Muscle of arm (tissue), 1 donor: ENCODE measurements at regions not wholly inside any gene's neighbourhood (a gene's known extent, or its start where the extent isn't known, plus 50 kb on each side); places are given as distances from the start of the nearest gene placed in this dataset.
"Not testable (repeated sequence)": the region's sequence is repeated elsewhere in the genome, so short reads cannot be mapped to it uniquely, and the experiment has no call there.

Experiments used
- DNase-seq: peaks from one replicate; pipeline ENCODE4 v3.0.0-alpha.2; 2013

DNA sequence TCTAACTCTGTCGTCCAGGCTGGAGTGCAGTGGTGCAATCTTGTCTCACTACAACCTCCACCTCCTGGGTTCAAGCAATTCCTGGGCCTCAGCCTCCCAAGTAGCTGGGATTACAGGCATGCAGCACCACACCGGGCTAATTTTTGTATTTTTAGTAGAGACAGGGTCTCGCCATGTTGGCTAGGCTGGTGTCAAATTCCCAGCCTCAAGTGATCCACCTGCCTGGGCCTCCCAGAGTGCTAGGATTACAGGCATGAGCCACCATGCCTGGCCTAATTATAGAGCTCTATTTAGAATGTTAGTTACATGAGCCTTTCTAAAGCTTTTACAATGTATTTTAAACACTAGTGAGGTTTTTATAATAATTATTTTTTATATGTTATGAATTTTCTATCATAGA lies 1346.4 kb downstream of the TECRL start:
- not testable (repeated sequence) for DNase-seq

GRCh38 chr4:63049726-63050125 lies 1359.5 kb downstream of the TECRL start:
- DNase-seq = no peak

GRCh38 chr4:63049278-63049677 lies 1360.0 kb downstream of the TECRL start:
- DNase-seq = no peak

DNA sequence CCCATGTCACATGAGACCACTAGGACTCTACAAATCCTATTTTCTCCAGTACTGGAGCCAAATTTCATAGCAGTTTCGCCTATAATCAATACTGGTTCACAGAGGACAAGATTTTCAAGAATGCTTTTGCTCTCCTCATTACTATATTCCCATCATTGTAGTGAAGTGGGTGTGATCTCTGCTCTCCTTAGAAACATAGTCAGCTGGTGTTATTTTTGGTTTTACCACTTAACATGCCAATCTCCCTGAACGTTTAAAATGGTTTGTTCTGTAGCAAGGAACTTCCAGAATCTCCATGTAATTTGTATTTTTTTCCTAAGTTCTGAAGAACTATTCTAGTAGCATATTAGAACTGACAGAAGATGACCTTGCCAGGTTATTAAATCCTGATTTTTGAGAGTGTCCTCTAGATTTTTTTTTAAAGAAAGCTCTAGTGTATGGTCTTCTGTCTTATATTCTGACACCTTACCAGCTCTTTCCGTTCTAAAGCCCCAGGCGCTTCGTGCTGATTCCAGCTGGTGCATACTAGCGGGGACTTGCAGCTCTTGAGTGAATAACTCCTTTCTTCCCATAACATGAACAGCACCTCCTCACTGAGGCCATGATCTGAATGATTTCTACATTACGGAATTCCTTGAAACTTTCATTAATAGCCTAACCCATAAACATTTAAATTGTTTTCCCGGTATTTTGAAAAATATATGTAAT lies 1372.9 kb downstream of the TECRL start:
- DNase-seq = no peak

DNA sequence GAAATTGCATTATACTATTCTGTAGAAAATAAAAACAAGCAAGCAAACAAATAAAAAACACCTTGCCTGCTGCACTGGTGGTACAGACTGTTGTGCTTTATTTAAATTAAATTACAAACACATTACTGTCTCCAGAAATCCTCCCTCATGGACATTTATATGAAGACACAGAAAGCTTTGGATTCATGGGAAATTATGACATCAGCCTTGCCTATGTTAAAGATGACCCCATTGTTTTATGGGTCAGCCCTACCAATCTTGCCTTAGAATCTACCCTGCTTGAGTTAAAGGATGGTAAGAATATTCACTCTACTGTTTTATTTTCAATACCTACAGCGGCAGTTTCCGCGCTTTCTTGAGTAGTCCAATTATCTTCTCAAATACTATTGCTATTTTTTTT lies 1379.9 kb downstream of the TECRL start:
- no peak for DNase-seq

GRCh38 chr4:63020661-63021060 lies 1388.6 kb downstream of the TECRL start:
- no peak for DNase-seq

DNA sequence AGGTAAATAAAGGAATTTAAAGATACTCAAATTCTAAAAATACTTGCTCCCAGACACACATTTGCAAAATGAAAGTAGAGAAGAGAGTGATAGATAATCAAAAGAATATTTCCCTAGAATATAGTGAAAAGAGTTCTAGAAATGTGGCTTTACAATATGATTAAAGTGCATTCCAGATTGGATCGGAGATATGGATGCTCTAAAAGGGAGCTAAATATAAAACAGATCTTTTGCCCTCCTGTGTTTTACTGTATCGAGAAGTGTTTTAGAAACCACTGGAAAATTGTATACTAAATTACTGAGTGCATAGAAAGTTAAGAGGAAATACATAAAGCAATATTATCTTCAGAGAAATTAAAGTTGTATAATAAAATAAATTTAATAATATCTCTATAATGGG lies 1392.0 kb downstream of the TECRL start:
- no peak for DNase-seq

DNA sequence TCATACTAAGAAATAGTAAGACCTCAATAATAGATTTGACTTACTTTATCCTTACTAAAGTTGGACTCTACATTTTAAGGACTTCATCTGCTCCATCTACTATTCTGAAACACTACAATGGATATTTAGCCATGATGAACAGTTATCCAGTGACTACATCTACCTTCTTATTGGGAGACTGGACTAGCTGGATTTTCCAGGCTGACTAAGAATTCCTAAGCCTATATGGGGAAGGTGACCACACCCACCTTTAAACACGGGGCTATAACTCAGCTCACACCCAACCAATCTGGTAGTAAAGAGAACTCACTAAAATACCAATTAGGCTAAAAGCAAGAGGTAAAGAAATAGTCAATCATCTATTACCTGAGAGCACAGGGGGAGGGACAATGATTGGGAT lies 1438.4 kb downstream of the TECRL start:
- DNase-seq = no peak

DNA sequence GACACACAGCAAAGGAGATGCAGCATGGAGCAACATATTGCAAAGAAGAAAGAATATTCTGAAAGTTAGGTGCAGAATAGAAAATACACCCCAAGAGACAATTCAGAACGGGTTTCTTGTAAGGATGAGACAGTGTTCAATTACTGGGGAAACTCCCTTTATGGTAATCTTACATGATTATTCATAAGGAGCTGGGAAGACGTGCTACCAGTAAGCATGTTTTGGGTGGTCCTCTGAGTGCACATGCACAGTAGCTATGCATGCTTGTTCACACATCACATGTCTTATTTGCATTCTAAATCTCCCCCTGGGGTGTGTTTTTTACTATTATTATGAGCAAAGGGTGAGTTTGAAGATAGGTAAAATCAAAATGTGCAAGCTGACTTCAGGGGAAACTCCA lies 1448.8 kb downstream of the TECRL start:
- no peak for DNase-seq

GRCh38 chr4:62953752-62954151 lies 1455.5 kb downstream of the TECRL start:
- DNase-seq = no peak

- DNase-seq = no peak
These were observed 1456.9 kb downstream of the TECRL start for GRCh38 chr4:62952366-62952765.

DNA sequence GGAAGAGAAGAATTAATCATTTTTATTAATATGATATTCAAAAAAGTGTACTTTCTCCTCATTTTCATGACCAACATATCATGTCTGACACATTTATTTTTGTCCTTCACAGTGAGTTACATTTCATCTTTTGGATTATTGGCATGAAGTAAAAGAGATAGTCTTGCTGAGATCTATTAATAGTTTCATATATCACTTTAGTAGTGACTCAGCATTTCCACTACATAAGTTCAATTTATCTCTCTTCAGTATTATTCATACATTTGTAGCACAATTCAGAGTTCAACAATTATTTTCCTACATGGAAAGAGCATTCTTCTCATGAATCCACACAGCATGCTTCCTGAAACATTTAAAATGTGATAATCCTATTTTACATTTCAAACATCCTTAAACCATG lies 1461.1 kb downstream of the TECRL start:
- no peak for DNase-seq

- DNase-seq = no peak
These were observed 1469.0 kb downstream of the TECRL start for GRCh38 chr4:62940229-62940628.

DNA sequence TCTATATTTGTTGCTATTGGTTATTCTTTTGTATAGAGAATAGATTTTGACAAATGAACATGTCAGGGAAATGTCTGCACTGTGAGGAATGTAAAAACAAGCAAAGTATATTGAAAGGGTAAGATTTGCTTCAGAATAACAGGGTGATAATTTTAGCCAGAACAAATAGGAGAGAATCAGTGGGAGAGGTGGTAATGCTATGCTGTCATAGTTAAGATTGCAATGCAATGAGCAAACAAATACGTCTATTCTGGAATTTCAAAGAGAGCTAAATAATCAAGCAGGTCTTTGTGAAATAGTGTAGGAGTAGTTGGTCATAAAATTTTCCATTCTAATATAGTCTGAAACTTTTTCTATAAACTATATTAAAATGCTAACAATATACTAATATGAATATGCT lies 1478.4 kb downstream of the TECRL start:
- no peak for DNase-seq

DNA sequence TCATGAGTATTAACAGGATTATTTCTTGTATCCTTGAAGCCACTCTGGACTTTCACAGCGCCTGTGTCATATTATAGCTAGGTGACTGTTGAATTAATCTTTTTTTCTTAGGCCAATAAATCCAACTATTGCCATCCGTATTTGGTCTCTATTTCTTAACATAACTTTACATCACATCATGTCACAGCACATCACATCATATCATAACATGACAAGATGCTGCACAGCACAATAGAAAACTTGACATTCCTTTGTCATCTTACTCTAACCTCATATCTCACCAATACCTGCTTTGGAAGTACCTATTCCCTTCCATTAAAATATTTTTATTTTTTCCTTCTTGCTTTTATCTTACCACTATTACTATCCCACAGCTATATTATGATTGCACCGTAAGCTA lies 1480.8 kb downstream of the TECRL start:
- no peak for DNase-seq

GRCh38 chr4:62927574-62927973 lies 1481.7 kb downstream of the TECRL start:
- no peak for DNase-seq

DNA sequence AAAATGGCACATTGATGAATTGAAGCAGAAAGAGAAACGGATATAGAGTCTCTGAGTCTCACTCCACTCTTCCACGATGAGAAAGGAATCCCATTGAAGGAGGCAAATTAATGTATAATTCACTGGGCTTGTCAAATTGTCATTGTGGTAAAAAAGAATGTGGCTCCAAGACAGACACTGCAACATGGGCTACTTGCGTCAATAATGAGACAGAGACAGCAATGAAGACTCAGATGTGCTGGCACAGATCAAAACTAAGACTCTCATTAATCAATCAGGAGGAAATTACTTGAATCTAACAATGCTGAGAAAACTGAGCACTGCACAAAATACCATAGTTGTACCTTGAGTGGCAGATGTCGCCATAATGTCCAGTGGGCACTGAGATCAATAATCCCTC lies 1485.5 kb downstream of the TECRL start:
- DNase-seq = no peak

GRCh38 chr4:62917649-62918048 lies 1491.6 kb downstream of the TECRL start:
- no peak for DNase-seq

- DNase-seq = no peak
These were observed 1494.5 kb downstream of the TECRL start for GRCh38 chr4:62914758-62915157.

- DNase-seq = no peak
These were observed 1496.2 kb downstream of the TECRL start for GRCh38 chr4:62913065-62913464.

DNA sequence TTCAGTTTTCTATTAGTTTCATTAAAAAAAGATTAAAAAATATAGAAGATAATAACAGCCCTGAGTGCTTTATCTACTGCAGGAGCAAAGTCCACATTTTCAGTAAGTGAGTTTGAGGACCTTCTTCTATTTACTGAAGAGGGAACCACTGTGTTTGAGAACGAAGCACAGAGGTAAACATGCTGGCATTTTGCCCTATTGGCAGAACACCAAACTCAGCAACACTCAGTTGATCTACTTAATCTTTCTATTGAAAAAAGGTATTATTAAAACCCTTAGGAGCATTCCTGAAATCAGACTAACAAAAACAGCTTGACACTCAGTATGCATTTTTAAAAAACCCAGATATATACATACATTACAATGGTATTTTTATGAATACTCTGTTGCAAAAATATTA lies 1496.7 kb downstream of the TECRL start:
- no peak for DNase-seq

- DNase-seq = no peak
These were observed 1500.0 kb downstream of the TECRL start for GRCh38 chr4:62909238-62909637.

DNA sequence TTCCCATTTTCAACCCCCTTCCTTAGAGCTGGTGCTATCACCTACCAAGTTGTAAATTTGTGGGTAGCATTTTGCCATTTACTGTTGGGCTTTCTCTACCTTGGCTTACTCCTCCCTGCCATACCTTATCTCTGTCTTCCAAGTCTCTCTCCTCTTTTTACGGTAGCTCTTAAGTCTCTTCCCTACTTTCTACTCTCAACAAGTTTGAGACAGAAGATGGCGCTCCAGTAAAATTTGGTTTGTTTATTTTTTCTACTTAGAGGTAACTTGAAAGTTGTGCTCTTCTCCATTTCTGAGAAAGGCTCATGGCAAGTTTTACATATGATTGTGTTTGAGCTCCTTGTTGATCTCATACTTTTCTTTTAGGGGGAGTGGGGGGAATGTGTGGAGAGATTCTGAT lies 1508.1 kb downstream of the TECRL start:
- DNase-seq = no peak

- no peak for DNase-seq
These were observed 1509.4 kb downstream of the TECRL start for GRCh38 chr4:62899646-62900364.
